Prostate gland (tissue), 2 donors: ENCODE measurements at regions not wholly inside any gene's neighbourhood (a gene's known extent, or its start where the extent isn't known, plus 50 kb on each side); places are given as distances from the start of the nearest gene placed in this dataset.

ENCODE experiments used
- CTCF ChIP-seq, 4 experiments: fragments of 200-600 bp in 2 of 4; fragments of 450-650 bp in 2 of 4; sonication (generic) in 2 of 4; IDR thresholded peaks; 1 replicate in 3 of 4; 2 replicates in 1 of 4; pipeline ENCODE4 v1.5.1; 2016 to 2019; ENCODE audit warnings: antibody characterized with exemption in 4 of 4, mild to moderate bottlenecking in 2 of 4, moderate library complexity in 2 of 4
- POLR2A ChIP-seq: fragments of 450-650 bp; IDR thresholded peaks from one replicate; pipeline ENCODE4 v1.6.1; 2016; ENCODE audit warnings: antibody characterized with exemption, mild to moderate bottlenecking
- POLR2AphosphoS5 ChIP-seq: sonication (generic); formaldehyde crosslinking; IDR thresholded peaks from one replicate; pipeline ENCODE4 v1.6.1; 2017; ENCODE audit warnings: antibody characterized with exemption

DNA sequence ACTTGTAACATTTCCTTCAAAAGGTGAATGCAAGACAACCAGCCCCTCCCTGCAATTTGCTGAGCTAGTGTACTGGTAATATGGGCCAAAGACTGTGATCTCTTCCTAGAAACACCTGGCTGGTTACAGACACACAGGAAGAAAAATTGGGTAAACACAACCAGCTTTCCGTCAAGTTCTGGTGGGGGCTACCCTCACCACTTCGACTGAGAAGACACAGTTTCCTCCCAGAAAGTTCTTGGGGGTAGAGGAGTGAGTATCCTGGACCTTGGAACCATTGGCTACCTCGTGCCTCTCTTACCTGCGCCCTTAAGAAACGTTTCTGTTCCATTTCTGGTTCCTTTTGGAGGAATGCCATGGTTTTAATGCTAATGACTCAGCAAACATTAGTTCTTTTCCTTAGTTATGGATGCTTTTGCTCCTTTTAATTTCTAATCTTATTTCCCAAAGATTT, 120.9 kb upstream of the DLX2 start:
- TF ChIP-seq CTCF (IDR thresholded peaks at IDR 0.05) (no peak), POLR2A (no peak), POLR2AphosphoS5 (no peak)
